H9 (cell line): ENCODE measurements at regions not wholly inside any gene's neighbourhood (a gene's known extent, or its start where the extent isn't known, plus 50 kb on each side); places are given as distances from the start of the nearest gene placed in this dataset.
A peak's percentile ranks its signal among the peaks of the same experiment; 100 is the strongest.

Experiments
- DNase-seq: peaks from one replicate; pipeline ENCODE4 v3.0.0-alpha.2; 2017
- H2AFZ ChIP-seq: one replicate; pipeline ENCODE4 v1.6.1; 2013; ENCODE audit warnings: mild to moderate bottlenecking, low read length, control low read depth, moderate library complexity
- H2AK5ac ChIP-seq: 2 replicates; pipeline ENCODE4 v1.6.1; 2013; ENCODE audit warnings: low read length, control low read depth, mixed read lengths; ENCODE audit not compliant: insufficient read length
- H2BK120ac ChIP-seq: one replicate; pipeline ENCODE4 v1.6.1; 2013; ENCODE audit warnings: low read depth, mild to moderate bottlenecking, low read length, control low read depth, inconsistent platforms; ENCODE audit not compliant: poor library complexity, severe bottlenecking
- H2BK12ac ChIP-seq: 2 replicates; pipeline ENCODE4 v1.6.1; 2013; ENCODE audit warnings: low read length, control low read depth, mixed read lengths, low read depth; ENCODE audit not compliant: insufficient read length
- H2BK15ac ChIP-seq: 2 replicates; pipeline ENCODE4 v1.6.1; 2013; ENCODE audit warnings: low read depth, low read length, control low read depth
- H2BK20ac ChIP-seq: one replicate; pipeline ENCODE4 v1.6.1; 2013; ENCODE audit warnings: low read depth, mild to moderate bottlenecking, low read length, control low read depth, inconsistent platforms; ENCODE audit not compliant: poor library complexity, severe bottlenecking
- H2BK5ac ChIP-seq: 2 replicates; pipeline ENCODE4 v1.6.1; 2013; ENCODE audit warnings: low read length, control low read depth, mixed read lengths; ENCODE audit not compliant: insufficient read length
- H3K14ac ChIP-seq: 2 replicates; pipeline ENCODE4 v1.6.1; 2013; ENCODE audit warnings: low read length, control low read depth; ENCODE audit not compliant: insufficient read depth
- H3K18ac ChIP-seq: 2 replicates; pipeline ENCODE4 v1.6.1; 2013; ENCODE audit warnings: low read depth, mild to moderate bottlenecking, mixed read lengths, low read length, control low read depth; ENCODE audit not compliant: insufficient read length
- H3K23ac ChIP-seq: 2 replicates; pipeline ENCODE4 v1.6.1; 2013; ENCODE audit warnings: low read length, control low read depth, mixed read lengths, low read depth; ENCODE audit not compliant: insufficient read length
- H3K23me2 ChIP-seq: 2 replicates; pipeline ENCODE4 v1.6.1; 2013; ENCODE audit warnings: low read depth, mild to moderate bottlenecking, mixed read lengths, low read length, control low read depth; ENCODE audit not compliant: insufficient read length, poor library complexity, severe bottlenecking
- H3K27ac ChIP-seq: 2 replicates; pipeline ENCODE4 v1.5.1; 2013; ENCODE audit warnings: low read length, control low read depth, mixed read lengths, low read depth; ENCODE audit not compliant: insufficient read length
- H3K27me3 ChIP-seq: 2 replicates; pipeline ENCODE4 v1.6.1; 2013; ENCODE audit warnings: low read length, control low read depth, inconsistent platforms; ENCODE audit not compliant: insufficient read depth
- H3K4ac ChIP-seq: 2 replicates; pipeline ENCODE4 v1.6.1; 2013; ENCODE audit warnings: low read depth, mild to moderate bottlenecking, control low read depth, inconsistent platforms, low read length, moderate library complexity
- H3K4me1 ChIP-seq: 2 replicates; pipeline ENCODE4 v1.6.1; 2013; ENCODE audit warnings: low read length, control low read depth, inconsistent platforms; ENCODE audit not compliant: insufficient read depth
- H3K4me2 ChIP-seq: 2 replicates; pipeline ENCODE4 v1.6.1; 2013; ENCODE audit warnings: low read length, control low read depth, mixed read lengths; ENCODE audit not compliant: insufficient read length, insufficient read depth
- H3K56ac ChIP-seq: 2 replicates; pipeline ENCODE4 v1.6.1; 2013; ENCODE audit warnings: low read depth, mild to moderate bottlenecking, mixed read lengths, low read length, control low read depth; ENCODE audit not compliant: insufficient read length
- H3K79me1 ChIP-seq: 2 replicates; pipeline ENCODE4 v1.6.1; 2013; ENCODE audit warnings: low read depth, mild to moderate bottlenecking, moderate library complexity, low read length, control low read depth, inconsistent platforms; ENCODE audit not compliant: insufficient read depth, poor library complexity, severe bottlenecking
- H3K79me2 ChIP-seq: 2 replicates; pipeline ENCODE4 v1.6.1; 2013; ENCODE audit warnings: low read length, control low read depth, inconsistent platforms; ENCODE audit not compliant: insufficient read depth
- H3K9ac ChIP-seq: 2 replicates; pipeline ENCODE4 v1.6.1; 2013; ENCODE audit warnings: low read length, control low read depth, mixed read lengths; ENCODE audit not compliant: insufficient read length; ENCODE audit errors: extremely low read depth
- H3K9me3 ChIP-seq: one replicate; pipeline ENCODE4 v1.6.1; 2013; ENCODE audit warnings: low read depth, low read length, inconsistent platforms; ENCODE audit not compliant: control insufficient read depth
- H3T11ph ChIP-seq: one replicate; pipeline ENCODE4 v1.6.1; 2013; ENCODE audit warnings: mild to moderate bottlenecking, low read length, control low read depth, inconsistent platforms
- H4K20me1 ChIP-seq: one replicate; pipeline ENCODE4 v1.6.1; 2013; ENCODE audit not compliant: control insufficient read depth, insufficient read length, insufficient read depth
- H4K5ac ChIP-seq: 2 replicates; pipeline ENCODE4 v1.6.1; 2013; ENCODE audit warnings: low read depth, mild to moderate bottlenecking, mixed read lengths, low read length, control low read depth; ENCODE audit not compliant: insufficient read length
- H4K8ac ChIP-seq: replicated peaks from 2 replicates; pipeline ENCODE4 v1.6.1; 2013; ENCODE audit warnings: low read length, control low read depth, mixed read lengths, low read depth; ENCODE audit not compliant: insufficient read length
- H4K91ac ChIP-seq: 2 replicates; pipeline ENCODE4 v1.6.1; 2013; ENCODE audit warnings: low read depth, mild to moderate bottlenecking, moderate library complexity, mixed read lengths, low read length, control low read depth; ENCODE audit not compliant: insufficient read length
- H3K27ac Mint-ChIP-seq, 3 experiments: 2 replicates in 2 of 3; 3 replicates in 1 of 3; pipeline ENCODE4 v1.8.0; 2020 to 2021; ENCODE audit warnings: mixed read lengths in 3 of 3, mild to moderate bottlenecking in 1 of 3, moderate library complexity in 1 of 3
- H3K27me3 Mint-ChIP-seq: 2 replicates; pipeline ENCODE4 v1.8.0; 2021; ENCODE audit warnings: low read depth, mild to moderate bottlenecking, moderate library complexity, mixed read lengths
- H3K36me3 Mint-ChIP-seq, 3 experiments: 2 replicates in 2 of 3; 3 replicates in 1 of 3; pipeline ENCODE4 v1.8.0; 2020 to 2021; ENCODE audit warnings: low read depth in 3 of 3, mixed read lengths in 3 of 3; ENCODE audit not compliant: insufficient read depth in 1 of 3
- H3K4me1 Mint-ChIP-seq, 2 experiments: 2 replicates each; pipeline ENCODE4 v1.8.0; 2020; ENCODE audit warnings: mixed read lengths in 2 of 2
- H3K4me3 Mint-ChIP-seq, 2 experiments: 2 replicates in 1 of 2; 3 replicates in 1 of 2; pipeline ENCODE4 v1.8.0; 2020 to 2021; ENCODE audit warnings: mild to moderate bottlenecking in 2 of 2, mixed read lengths in 2 of 2, moderate library complexity in 1 of 2
- H3K9me3 Mint-ChIP-seq, 2 experiments: 2 replicates in 1 of 2; 3 replicates in 1 of 2; pipeline ENCODE4 v1.8.0; 2020; ENCODE audit warnings: mild to moderate bottlenecking in 2 of 2, mixed read lengths in 2 of 2, moderate library complexity in 1 of 2
- CTCF ChIP-seq: fragments of 200-600 bp; sonication (generic); conservative IDR thresholded peaks from 3 replicates; pipeline ENCODE4 v1.8.0; 2021; ENCODE audit warnings: antibody characterized with exemption, mild to moderate bottlenecking
- WGBS: extraction: QIAGEN DNeasy Blood & Tissue Kit; methylation state at CpG from one replicate; pipeline ENCODE4 v1.1.7; 2013; ENCODE audit warnings: missing lambda C conversion rate, low lambda C conversion rate, mixed read lengths; ENCODE audit not compliant: insufficient read length; ENCODE audit errors: extremely low coverage; 5-methylcytosine and 5-hydroxymethylcytosine counted together

GRCh38 chr6:40754461-40755045, 167.4 kb upstream of the LRFN2 start:
- no peaks in the 10 kb centered on the region for H4K20me1 ChIP-seq
- no peak overlapping the region for H3K18ac ChIP-seq
- H3K4me1 ChIP-seq: no peaks in the 10 kb centered on the region
- H2BK15ac ChIP-seq: no peak overlapping the region
- no peak overlapping the region for H2AK5ac ChIP-seq
- no peak overlapping the region for H2BK12ac ChIP-seq
- H2BK20ac ChIP-seq: no peak overlapping the region
- no peak overlapping the region for H3K9ac ChIP-seq
- no CpG with 5 or more reads among the region's 30 CpGs for WGBS
- Mint-ChIP-seq H3K4me3 (no peak overlapping the region), H3K9me3 (no peaks in the 10 kb centered on the region), H3K4me1 (peaks cover 6 to 16% of the 10 kb centered on the region in 2 experiments; a peak in 3 of 4 replicates), H3K27me3 (peaks cover 9% of the 10 kb centered on the region), H3K27ac (no peak overlapping the region), H3K36me3 (no peaks in the 10 kb centered on the region)
- H2AFZ ChIP-seq: no peak overlapping the region
- H3K4me2 ChIP-seq: no peak overlapping the region
- H4K8ac ChIP-seq: no peak overlapping the region
- H3K79me2 ChIP-seq: no peaks in the 10 kb centered on the region
- H4K91ac ChIP-seq: no peak overlapping the region
- H4K5ac ChIP-seq: no peak overlapping the region
- peak; percentile 40 for DNase-seq
- H3K56ac ChIP-seq: no peak overlapping the region
- H2BK5ac ChIP-seq: no peak overlapping the region
- no peak overlapping the region for H3K14ac ChIP-seq
- no peak overlapping the region for H3K4ac ChIP-seq
- no peaks in the 10 kb centered on the region for H3K79me1 ChIP-seq
- H3K9me3 ChIP-seq: no peaks in the 10 kb centered on the region
- no peak for TF ChIP-seq CTCF
- H3T11ph ChIP-seq: no peak overlapping the region
- H3K27me3 ChIP-seq: no peaks in the 10 kb centered on the region; the same call in 1 of the 2 replicates
- H2BK120ac ChIP-seq: no peak overlapping the region
- H3K27ac ChIP-seq: no peak overlapping the region
- H3K23ac ChIP-seq: no peak overlapping the region
- no peaks in the 10 kb centered on the region for H3K23me2 ChIP-seq
